ENCODE measurements at regions not wholly inside any gene's neighbourhood (a gene's known extent, or its start where the extent isn't known, plus 50 kb on each side); places are given as distances from the start of the nearest gene placed in this dataset.

- TF ChIP-seq CTCF (IDR thresholded peaks at IDR 0.05; ENCODE audit: low read depth, low read length, missing input control) (no peak), NR2F2 (IDR thresholded peaks at IDR 0.05) (no peak), RAD21 (IDR thresholded peaks at IDR 0.05) (no peak), RXRA (IDR thresholded peaks at IDR 0.05) (no peak), SP1 (IDR thresholded peaks at IDR 0.05) (no peak), TAF1 (conservative IDR thresholded peaks at IDR 0.05) (no peak), MAX (IDR thresholded peaks at IDR 0.05) (no peak), REST (IDR thresholded peaks at IDR 0.05) (no peak), GABPA (IDR thresholded peaks at IDR 0.05 in 1 of 2, conservative IDR thresholded peaks at IDR 0.05 in 1 of 2) (no peak), FOXA1 (IDR thresholded peaks at IDR 0.05) (no peak), EGR1 (IDR thresholded peaks at IDR 0.05; ENCODE audit: low read depth in 2 of 2) (no peak), JUND (IDR thresholded peaks at IDR 0.05) (no peak), YY1 (IDR thresholded peaks at IDR 0.05) (no peak), ATF3 (IDR thresholded peaks at IDR 0.05) (no peak)
Measured at GRCh38 chr10:61051344-61051743, 107.4 kb upstream of the RHOBTB1 start.

Data from liver (tissue), 3 donors.